Epidermal melanocyte (primary cell): ENCODE measurements at regions not wholly inside any gene's neighbourhood (a gene's known extent, or its start where the extent isn't known, plus 50 kb on each side); places are given as distances from the start of the nearest gene placed in this dataset.
A peak's percentile ranks its signal among the peaks of the same experiment; 100 is the strongest.

Source experiments
- DNase-seq: peaks from one replicate; pipeline ENCODE4 v3.0.0; 2011; ENCODE audit warnings: low spot score; ENCODE audit not compliant: insufficient read length

- DNase-seq = peak; percentile 43
Observed at GRCh38 chr12:116455540-116456329, 103.4 kb upstream of the MAP1LC3B2 start.

DNA sequence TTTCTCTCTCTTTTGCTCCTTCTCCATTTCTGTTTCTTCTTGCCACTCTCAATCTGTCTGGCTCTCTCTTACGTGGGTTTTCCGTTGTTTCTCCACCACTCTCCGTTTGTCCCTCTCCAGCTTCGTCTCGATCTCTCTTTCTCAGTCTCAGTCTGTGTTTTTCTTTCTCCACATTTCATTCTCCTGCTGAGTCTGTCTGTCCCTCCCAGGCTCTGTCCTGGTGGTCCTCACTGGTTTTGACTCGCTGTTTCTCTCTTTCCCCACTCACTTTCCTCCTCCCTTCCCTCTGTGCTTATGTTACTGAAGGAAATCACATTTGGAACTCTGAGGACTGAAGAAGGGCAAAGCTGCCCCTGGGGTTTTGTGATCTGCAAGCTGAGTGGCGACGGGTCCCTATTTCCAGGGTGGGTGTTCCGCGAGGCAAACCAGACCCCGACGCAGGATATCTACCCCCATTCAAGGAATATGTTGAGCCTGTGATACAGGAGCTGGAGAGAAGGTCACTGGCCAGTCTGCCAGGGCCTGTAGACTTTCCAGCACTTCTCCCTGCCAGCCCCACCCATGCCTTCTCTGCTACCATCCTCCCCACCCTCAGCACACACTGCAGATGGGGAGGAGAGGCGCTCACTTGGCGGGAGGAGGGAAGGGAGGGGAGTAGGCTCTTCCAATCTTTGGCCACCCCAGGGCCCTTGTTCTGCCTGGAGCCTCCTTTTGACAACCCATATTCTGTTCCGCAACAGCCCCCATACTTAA lies 102.7 kb upstream of the MAP1LC3B2 start:
- no peak for DNase-seq

GRCh38 chr12:116458492-116458891 lies 100.7 kb upstream of the MAP1LC3B2 start:
- no peak for DNase-seq

GRCh38 chr12:116459011-116459875 lies 99.9 kb upstream of the MAP1LC3B2 start:
- DNase-seq = no peak

DNA sequence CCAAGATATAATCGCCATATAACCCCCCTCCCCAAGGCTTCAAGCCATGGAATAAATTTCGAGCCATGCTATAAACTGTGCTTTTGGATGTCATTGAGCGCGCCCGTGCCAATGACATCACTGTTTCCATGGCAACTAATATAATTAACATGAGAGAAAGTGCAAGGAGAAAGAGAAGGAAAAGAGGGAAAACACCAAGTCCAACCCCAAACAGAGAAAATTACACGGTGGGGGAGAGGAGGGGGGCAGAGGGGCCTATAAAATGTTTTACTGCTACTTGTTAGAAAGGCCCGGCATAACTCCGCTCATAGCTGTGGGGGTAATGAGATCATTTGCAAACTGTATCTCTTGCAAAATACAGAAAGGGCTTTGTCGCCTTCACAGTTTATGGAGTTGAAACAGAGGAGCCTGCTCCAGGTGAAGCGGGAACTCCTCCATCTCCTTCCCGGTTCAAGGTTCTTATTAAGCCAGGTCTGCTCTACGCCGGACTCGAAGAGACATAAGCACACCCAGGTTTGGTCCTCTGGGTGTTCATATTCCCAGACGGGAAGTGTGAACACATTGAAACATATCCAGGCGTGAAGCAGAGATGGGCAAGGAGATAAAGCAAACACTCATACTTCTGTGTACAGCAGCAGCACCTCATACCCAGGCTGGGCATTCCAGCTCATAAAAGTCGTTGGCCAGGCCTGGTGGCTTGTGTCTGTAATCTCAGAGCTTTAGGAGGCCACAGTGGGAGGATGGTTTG lies 99.1 kb upstream of the MAP1LC3B2 start:
- DNase-seq = no peak

DNA sequence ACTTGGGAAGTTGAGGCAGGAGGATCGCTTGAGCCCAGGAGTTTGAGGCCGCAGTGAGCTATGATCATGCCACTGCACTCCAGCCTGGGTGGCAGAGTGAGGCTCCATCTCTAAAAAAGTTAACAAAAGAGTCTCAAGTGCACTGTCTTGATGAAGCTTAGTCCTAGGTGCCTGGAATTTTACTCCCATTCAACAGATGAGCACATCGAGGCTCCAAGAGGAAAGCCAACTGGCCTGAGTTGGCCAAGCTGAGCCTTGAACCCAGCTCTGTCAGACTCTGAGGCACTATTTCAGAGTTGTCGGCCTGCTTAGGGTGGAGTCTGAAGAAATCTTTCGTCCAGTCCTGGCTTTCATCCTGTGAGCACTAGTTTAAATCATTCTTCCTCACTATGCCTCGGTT lies 98.1 kb upstream of the MAP1LC3B2 start:
- DNase-seq = no peak

GRCh38 chr12:116463366-116463765 lies 95.8 kb upstream of the MAP1LC3B2 start:
- no peak for DNase-seq

DNA sequence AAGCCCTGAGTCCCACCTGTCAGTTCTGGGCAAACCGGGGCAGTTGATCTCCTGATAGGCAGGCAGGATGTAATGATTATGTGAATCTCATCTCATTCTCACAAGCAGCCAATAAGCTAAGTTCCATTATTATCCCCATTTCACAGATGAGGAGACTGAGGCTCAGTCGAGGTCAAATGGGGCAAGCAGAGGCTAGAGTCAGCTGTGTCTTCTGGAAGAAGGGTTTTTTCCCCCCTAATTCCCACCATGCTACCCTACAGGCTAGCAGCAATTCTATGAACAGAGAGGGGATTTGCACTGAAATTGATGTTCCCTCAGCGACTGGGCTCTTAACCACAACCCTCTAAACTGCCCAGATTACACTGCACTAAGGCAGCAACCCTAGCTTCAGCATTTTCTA lies 93.8 kb upstream of the MAP1LC3B2 start:
- no peak for DNase-seq

- DNase-seq = no peak
Observed at GRCh38 chr12:116465856-116466255, 93.3 kb upstream of the MAP1LC3B2 start.

DNA sequence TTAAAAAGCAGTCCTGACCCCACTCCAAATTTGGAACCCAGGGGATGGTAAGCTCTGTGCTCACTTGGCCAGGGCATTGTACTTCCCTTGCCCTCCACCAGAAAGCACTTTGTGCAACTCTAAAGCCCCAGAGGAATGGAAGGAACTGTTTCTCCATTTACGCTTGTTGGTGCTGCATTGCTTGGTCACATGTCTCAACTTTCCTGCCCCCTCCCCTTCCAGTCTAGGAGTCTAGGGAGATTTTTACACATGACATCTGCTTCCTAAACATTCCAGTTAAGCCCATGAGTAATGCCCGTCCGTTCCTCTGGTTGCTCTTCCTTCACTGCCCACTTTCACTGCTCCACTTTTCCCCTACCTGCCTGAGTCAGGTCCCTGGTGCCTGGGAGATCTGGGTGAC lies 92.6 kb upstream of the MAP1LC3B2 start:
- no peak for DNase-seq

DNA sequence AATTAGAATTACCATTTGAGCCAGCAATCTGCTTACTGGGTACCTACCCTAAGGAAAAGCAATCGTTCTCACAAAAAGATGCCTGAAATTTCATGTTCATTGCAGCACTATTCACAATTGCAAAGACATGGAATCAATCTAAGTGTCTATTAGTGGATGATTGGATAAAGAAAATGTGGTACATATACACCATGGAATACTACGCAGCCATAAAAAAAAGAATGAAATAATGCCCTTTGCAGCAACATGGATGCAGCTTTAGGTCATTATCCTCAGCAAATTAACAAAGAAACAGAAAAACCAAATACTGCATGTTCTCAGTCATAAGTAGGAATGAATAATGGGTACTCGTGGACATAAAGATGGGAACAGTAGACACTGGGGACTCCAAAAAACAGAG lies 89.8 kb upstream of the MAP1LC3B2 start:
- DNase-seq = no peak

DNA sequence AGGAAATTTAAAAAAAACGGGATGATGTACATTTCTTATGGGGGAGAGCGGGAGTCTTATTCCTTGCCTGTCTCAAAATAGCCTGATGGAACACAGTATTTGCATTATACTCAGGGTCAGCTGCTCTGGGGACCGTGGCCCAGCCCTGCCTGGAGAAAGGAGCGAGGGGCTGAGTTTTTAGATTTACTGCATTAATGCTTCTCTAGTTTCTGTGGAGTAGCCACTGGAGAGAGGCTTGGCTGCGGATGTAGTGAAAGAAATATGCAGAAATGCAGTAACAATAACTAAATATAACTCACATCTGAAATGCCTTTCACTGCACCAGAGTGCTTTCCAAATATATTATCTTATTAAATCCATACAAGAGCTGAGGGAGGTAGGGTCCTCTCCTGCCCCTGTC lies 87.6 kb upstream of the MAP1LC3B2 start:
- no peak for DNase-seq

- no peak for DNase-seq
Observed at GRCh38 chr12:116472193-116472592, 87.0 kb upstream of the MAP1LC3B2 start.

GRCh38 chr12:116473416-116473815 lies 85.8 kb upstream of the MAP1LC3B2 start:
- no peak for DNase-seq

DNA sequence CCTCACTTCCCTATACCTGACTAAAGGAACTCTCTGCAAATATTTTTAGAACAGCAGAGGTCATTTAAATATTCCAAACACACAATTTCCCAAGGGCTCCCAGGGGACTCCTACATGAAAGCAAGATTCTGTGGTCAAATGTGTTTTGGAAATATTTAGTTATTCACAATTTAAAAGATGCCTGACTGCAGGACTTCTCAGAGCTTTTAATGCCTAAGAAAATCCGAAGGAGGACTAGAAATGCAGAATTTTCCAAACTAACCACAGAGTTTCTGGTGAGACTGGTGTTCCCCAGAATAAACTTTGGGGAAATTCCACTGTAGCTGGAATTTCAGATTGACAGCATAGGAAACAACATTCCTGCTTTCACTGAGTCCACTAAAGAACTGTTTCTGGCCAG lies 84.8 kb upstream of the MAP1LC3B2 start:
- DNase-seq = no peak

DNA sequence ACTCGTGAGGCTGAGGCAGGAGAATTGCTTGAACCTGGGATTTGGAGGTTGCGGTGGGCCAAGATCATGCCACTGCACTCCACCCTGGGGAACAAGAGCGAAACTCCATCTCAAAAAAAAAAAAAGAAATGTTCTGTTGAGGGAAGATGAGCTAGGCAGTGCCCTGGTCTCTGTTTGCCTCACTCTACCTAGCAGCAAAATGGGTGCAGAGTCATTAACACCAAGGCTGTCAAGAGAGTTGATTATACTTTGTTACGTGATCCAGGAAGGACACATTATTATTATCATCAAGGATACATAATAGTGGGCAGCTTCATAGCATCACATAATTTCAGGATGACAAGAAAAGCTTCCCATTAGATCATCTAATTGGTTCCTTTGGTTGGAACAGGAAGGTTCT lies 84.3 kb upstream of the MAP1LC3B2 start:
- DNase-seq = no peak

GRCh38 chr12:116476227-116476822 lies 82.9 kb upstream of the MAP1LC3B2 start:
- DNase-seq = no peak

DNA sequence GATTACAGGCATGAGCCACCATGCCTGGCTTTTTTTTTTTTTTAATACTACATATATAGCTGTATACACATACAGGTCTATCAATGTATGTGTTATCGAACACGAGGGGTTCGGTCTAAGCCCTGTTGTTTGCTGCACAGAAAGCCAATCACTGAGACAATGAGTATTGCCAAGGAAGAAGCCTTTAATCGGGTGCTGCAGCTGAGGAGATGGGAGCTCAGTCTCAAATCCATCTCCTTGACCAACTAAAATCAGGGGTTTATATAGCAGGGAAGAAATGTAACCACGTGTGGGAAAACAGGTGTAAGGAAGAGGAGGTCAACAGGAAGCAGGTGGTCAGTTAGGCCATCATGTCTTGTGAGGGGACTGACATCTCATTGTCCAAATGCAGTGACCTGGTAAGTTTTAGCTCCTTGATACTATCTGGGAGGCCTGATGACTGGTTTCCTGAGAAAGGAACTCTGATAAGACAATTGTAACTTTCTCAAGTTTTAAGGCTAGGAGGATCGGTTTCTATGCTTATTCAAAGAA lies 80.9 kb upstream of the MAP1LC3B2 start:
- DNase-seq = no peak

DNA sequence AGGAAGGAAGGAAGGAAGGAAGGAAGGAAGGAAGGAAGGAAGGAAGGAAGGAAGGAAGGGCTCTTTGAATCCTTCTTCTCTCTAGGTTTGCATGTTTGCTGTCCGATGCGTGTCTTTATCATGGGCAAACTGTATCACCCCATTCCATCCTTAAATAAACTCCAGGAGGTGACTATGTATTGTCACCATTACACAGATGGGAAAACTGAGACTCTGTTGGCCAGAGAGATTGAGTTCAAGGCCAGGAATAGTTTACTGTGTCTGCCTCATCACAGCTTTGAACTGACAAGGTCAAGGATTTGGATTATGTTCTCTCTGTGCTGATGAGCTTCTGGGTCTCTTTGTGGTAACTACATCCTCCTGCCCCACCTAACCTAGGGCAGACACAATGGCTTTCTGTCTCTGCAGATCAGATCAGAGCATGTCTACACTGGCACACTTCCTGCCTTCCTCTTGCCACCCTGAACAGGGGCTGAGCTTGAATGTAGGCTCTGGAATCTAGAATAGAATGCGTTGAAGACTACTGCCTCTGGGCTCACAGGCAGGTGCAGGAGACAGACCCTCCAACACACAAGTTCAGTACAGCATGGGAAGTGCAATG lies 78.9 kb upstream of the MAP1LC3B2 start:
- DNase-seq = no peak

- DNase-seq = no peak
Observed at GRCh38 chr12:116481726-116482125, 77.5 kb upstream of the MAP1LC3B2 start.
